WTC11 (cell line): ENCODE measurements at regions not wholly inside any gene's neighbourhood (a gene's known extent, or its start where the extent isn't known, plus 50 kb on each side); places are given as distances from the start of the nearest gene placed in this dataset.

Source experiments
- ATAC-seq: fragments of 200-7000 bp; cut with Tn5 transposase; 2 replicates; pipeline ENCODE4 v1.10.0; 2021; ENCODE audit warnings: mild to moderate bottlenecking, moderate library complexity
- CTCF ChIA-PET: fragments of 300-600 bp; sonication (Branson Sonifier 250); formaldehyde crosslinking; loops from one replicate; lab custom pipeline; 2021; ENCODE audit warnings: antibody characterized with exemption; lab: Charles Lee
- POLR2A ChIA-PET: fragments of 350-600 bp; sonication (Branson Sonifier 250); formaldehyde crosslinking; loops from one replicate; lab custom pipeline; 2021; ENCODE audit warnings: antibody characterized with exemption; lab: Charles Lee
- DNase-seq: peaks from one replicate; pipeline ENCODE4 v3.0.0; 2021; ENCODE audit warnings: low spot score
- H3K27ac Mint-ChIP-seq: 2 replicates; pipeline ENCODE4 v1.8.0; 2021; ENCODE audit warnings: mixed read lengths
- H3K27me3 Mint-ChIP-seq: 2 replicates; pipeline ENCODE4 v1.8.0; 2021; ENCODE audit warnings: low read depth, mild to moderate bottlenecking, moderate library complexity, mixed read lengths
- H3K36me3 Mint-ChIP-seq: 2 replicates; pipeline ENCODE4 v1.8.0; 2021; ENCODE audit warnings: mixed read lengths
- H3K4me1 Mint-ChIP-seq: 2 replicates; pipeline ENCODE4 v1.8.0; 2022; ENCODE audit warnings: mixed read lengths
- H3K4me3 Mint-ChIP-seq: 2 replicates; pipeline ENCODE4 v1.8.0; 2021; ENCODE audit warnings: mild to moderate bottlenecking, moderate library complexity, mixed read lengths
- H3K9me3 Mint-ChIP-seq: 2 replicates; pipeline ENCODE4 v1.8.0; 2021; ENCODE audit warnings: mixed read lengths
- ARID4B ChIP-seq: sonication (generic); formaldehyde crosslinking; IDR thresholded peaks from 2 replicates; pipeline ENCODE4 v1.8.0; 2023; ENCODE audit warnings: missing genetic modification reagents, mild to moderate bottlenecking, borderline replicate concordance
- ATF1 ChIP-seq: sonication (generic); formaldehyde crosslinking; IDR thresholded peaks from 2 replicates; pipeline ENCODE4 v1.8.1; 2023; ENCODE audit warnings: mild to moderate bottlenecking, moderate library complexity, missing genetic modification reagents
- ATF3 ChIP-seq: sonication (generic); formaldehyde crosslinking; conservative IDR thresholded peaks from 2 replicates; pipeline ENCODE4 v1.8.1; 2022; ENCODE audit warnings: mild to moderate bottlenecking, missing genetic modification reagents
- CDX4 ChIP-seq: fragments of 250-450 bp; sonication (Bioruptor Pico); IDR thresholded peaks from 2 replicates; pipeline ENCODE4 v1.9.0; 2021; ENCODE audit warnings: moderate library complexity, mild to moderate bottlenecking, inconsistent platforms, borderline replicate concordance
- E2F1 ChIP-seq: sonication (generic); formaldehyde crosslinking; IDR thresholded peaks from 2 replicates; pipeline ENCODE4 v1.8.0; 2022; ENCODE audit warnings: mild to moderate bottlenecking, missing genetic modification reagents
- FOXK1 ChIP-seq: sonication (generic); formaldehyde crosslinking; IDR thresholded peaks from 2 replicates; pipeline ENCODE4 v1.8.0; 2022; ENCODE audit warnings: mild to moderate bottlenecking, moderate library complexity, missing genetic modification reagents
- IRF2 ChIP-seq: sonication (generic); formaldehyde crosslinking; IDR thresholded peaks from 2 replicates; pipeline ENCODE4 v1.8.0; 2022; ENCODE audit warnings: low read depth, missing genetic modification reagents, borderline replicate concordance
- NFATC4 ChIP-seq: fragments of 250-450 bp; sonication (Bioruptor Pico); IDR thresholded peaks from 2 replicates; pipeline ENCODE4 v1.9.0; 2021; ENCODE audit warnings: mild to moderate bottlenecking
- NFYB ChIP-seq: sonication (generic); formaldehyde crosslinking; conservative IDR thresholded peaks from 2 replicates; pipeline ENCODE4 v1.8.0; 2022; ENCODE audit warnings: low read depth, missing genetic modification reagents
- NR3C1 ChIP-seq: sonication (generic); formaldehyde crosslinking; conservative IDR thresholded peaks from 2 replicates; pipeline ENCODE4 v1.8.1; 2023; ENCODE audit warnings: low read depth, mild to moderate bottlenecking, missing genetic modification reagents
- RORB ChIP-seq: fragments of 250-450 bp; sonication (Bioruptor Pico); IDR thresholded peaks from 2 replicates; pipeline ENCODE4 v1.9.0; 2021; ENCODE audit warnings: mild to moderate bottlenecking
- SP1 ChIP-seq: sonication (generic); formaldehyde crosslinking; conservative IDR thresholded peaks from 2 replicates; pipeline ENCODE4 v1.8.1; 2022; ENCODE audit warnings: missing genetic modification reagents
- USF2 ChIP-seq: sonication (generic); formaldehyde crosslinking; IDR thresholded peaks from 2 replicates; pipeline ENCODE4 v1.8.1; 2023; ENCODE audit warnings: mild to moderate bottlenecking, missing genetic modification reagents, moderate library complexity
- ZBTB21 ChIP-seq: sonication (generic); formaldehyde crosslinking; IDR thresholded peaks from 2 replicates; pipeline ENCODE4 v1.8.1; 2023; ENCODE audit warnings: mild to moderate bottlenecking, missing genetic modification reagents, borderline replicate concordance
- ZNF281 ChIP-seq: sonication (generic); formaldehyde crosslinking; IDR thresholded peaks from 2 replicates; pipeline ENCODE4 v1.8.0; 2023; ENCODE audit warnings: mild to moderate bottlenecking, missing genetic modification reagents
- ZNF423 ChIP-seq: fragments of 250-450 bp; sonication (Bioruptor Pico); IDR thresholded peaks from 2 replicates; pipeline ENCODE4 v2.1.2; 2022; ENCODE audit warnings: mild to moderate bottlenecking, moderate library complexity

- H3K9me3 Mint-ChIP-seq: no peaks in the 10 kb centered on the region
- DNase-seq (no peak), ATAC-seq (no peak)
- H3K27me3 Mint-ChIP-seq: no peaks in the 10 kb centered on the region
- POLR2A ChIA-PET: no interaction called here
- no peak for TF ChIP-seq FOXK1 (CRISPR knock-in tag)
- no peak for TF ChIP-seq ZBTB21
- no peak for TF ChIP-seq CDX4 (CRISPR knock-in tag)
- no peak for TF ChIP-seq ATF3
- no peak for TF ChIP-seq NFYB (CRISPR knock-in tag)
- TF ChIP-seq, all 79 proteins: peak for 0
- Mint-ChIP-seq H3K27ac (no peak overlapping the region), H3K4me1 (peaks cover 6% of the 10 kb centered on the region), H3K4me3 (no peak overlapping the region), H3K36me3 (no peaks in the 10 kb centered on the region)
- CTCF ChIA-PET: no interaction called here
Observed at GRCh38 chr1:194734970-194735369, 1548.6 kb upstream of the B3GALT2 start.

GRCh38 chr1:194731025-194731424 is 1544.6 kb upstream of the B3GALT2 start:
- POLR2A ChIA-PET: no interaction called here
- TF ChIP-seq ZNF281 (no peak), NFATC4 (no peak), SP1 (no peak), RORB (CRISPR knock-in tag) (no peak)
- TF ChIP-seq, all 79 proteins: peak for 0
- Mint-ChIP-seq H3K27me3 (no peaks in the 10 kb centered on the region), H3K27ac (no peak overlapping the region), H3K9me3 (no peaks in the 10 kb centered on the region), H3K4me1 (peaks cover 6% of the 10 kb centered on the region), H3K36me3 (no peaks in the 10 kb centered on the region), H3K4me3 (no peak overlapping the region)
- ATAC-seq: no peak
- CTCF ChIA-PET: no interaction called here
- no peak for DNase-seq

GRCh38 chr1:194730304-194730703 is 1543.9 kb upstream of the B3GALT2 start:
- no peaks in the 10 kb centered on the region for H3K36me3 Mint-ChIP-seq
- no peaks in the 10 kb centered on the region for H3K9me3 Mint-ChIP-seq
- DNase-seq (no peak), ATAC-seq (no peak)
- TF ChIP-seq ARID4B (CRISPR knock-in tag): no peak
- no peak for TF ChIP-seq IRF2 (CRISPR knock-in tag)
- TF ChIP-seq ZNF423 (CRISPR knock-in tag): no peak
- TF ChIP-seq ATF1 (CRISPR knock-in tag): no peak
- no peak for TF ChIP-seq E2F1 (CRISPR knock-in tag)
- TF ChIP-seq USF2 (CRISPR knock-in tag): no peak
- TF ChIP-seq NR3C1 (CRISPR knock-in tag): no peak
- CTCF ChIA-PET: no interaction called here
- H3K4me3 Mint-ChIP-seq: no peak overlapping the region
- no peak overlapping the region for H3K27ac Mint-ChIP-seq
- POLR2A ChIA-PET: no interaction called here
- H3K4me1 Mint-ChIP-seq: peaks cover under 1% of the 10 kb centered on the region
- H3K27me3 Mint-ChIP-seq: no peaks in the 10 kb centered on the region
